A204.1 (cell line): ENCODE measurements at regions not wholly inside any gene's neighbourhood (a gene's known extent, or its start where the extent isn't known, plus 50 kb on each side); places are given as distances from the start of the nearest gene placed in this dataset.

Experiments used
- FAIRE-seq: peaks from 2 replicates; lab custom pipeline; 2012; peaks lifted over from hg19 to GRCh38; lab: Jason Lieb, UNC

- no peak for FAIRE-seq
These were observed 274.9 kb upstream of the NEBL start for GRCh38 chr10:21171936-21172541.

GRCh38 chr10:21171197-21171935, 274.3 kb upstream of the NEBL start:
- no peak for FAIRE-seq

- FAIRE-seq, result no peak
These were observed 273.1 kb upstream of the NEBL start for GRCh38 chr10:21170216-21170615.

- no peak for FAIRE-seq
These were observed 272.2 kb upstream of the NEBL start for GRCh38 chr10:21169271-21169670.

- peak; percentile 3 for FAIRE-seq
These were observed 270.3 kb upstream of the NEBL start for GRCh38 chr10:21167288-21168010.

- FAIRE-seq, result no peak
These were observed 269.6 kb upstream of the NEBL start for GRCh38 chr10:21166557-21167287.

- no peak for FAIRE-seq
These were observed 268.4 kb upstream of the NEBL start for GRCh38 chr10:21165489-21165888.

GRCh38 chr10:21164687-21165086, 267.6 kb upstream of the NEBL start:
- FAIRE-seq, result no peak

GRCh38 chr10:21162948-21163347, 265.8 kb upstream of the NEBL start:
- FAIRE-seq, result no peak

GRCh38 chr10:21161647-21162046, 264.5 kb upstream of the NEBL start:
- FAIRE-seq, result no peak

GRCh38 chr10:21161090-21161625, 264.0 kb upstream of the NEBL start:
- no peak for FAIRE-seq

GRCh38 chr10:21160116-21160515, 263.0 kb upstream of the NEBL start:
- no peak for FAIRE-seq

- FAIRE-seq, result no peak
These were observed 262.6 kb upstream of the NEBL start for GRCh38 chr10:21159669-21160068.

- FAIRE-seq, result no peak
These were observed 261.2 kb upstream of the NEBL start for GRCh38 chr10:21158301-21158700.

- FAIRE-seq, result no peak
These were observed 260.6 kb upstream of the NEBL start for GRCh38 chr10:21157664-21158063.

GRCh38 chr10:21150166-21150565, 253.1 kb upstream of the NEBL start:
- FAIRE-seq, result no peak

GRCh38 chr10:21146436-21146789, 249.3 kb upstream of the NEBL start:
- FAIRE-seq, result no peak

GRCh38 chr10:21145751-21146435, 248.8 kb upstream of the NEBL start:
- FAIRE-seq, result no peak

GRCh38 chr10:21144047-21144446, 246.9 kb upstream of the NEBL start:
- no peak for FAIRE-seq

- peak; percentile 94 for FAIRE-seq
These were observed 244.9 kb upstream of the NEBL start for GRCh38 chr10:21141946-21142492.

- peak; percentile 99 for FAIRE-seq
These were observed 241.7 kb upstream of the NEBL start for GRCh38 chr10:21138769-21139340.
